Stimulated activated CD4-positive, alpha-beta T cell treated with anti-CD3 and anti-CD28 coated beads, Interleukin-4, amount 100 ng/mL, for 24 hours (primary cell): ENCODE measurements at regions not wholly inside any gene's neighbourhood (a gene's known extent, or its start where the extent isn't known, plus 50 kb on each side); places are given as distances from the start of the nearest gene placed in this dataset.
"Not testable (repeated sequence)": the region's sequence is repeated elsewhere in the genome, so short reads cannot be mapped to it uniquely, and the experiment has no call there.

ENCODE experiments used
- DNase-seq: peaks from one replicate; pipeline ENCODE4 v3.0.0-alpha.2; 2020

- DNase-seq, result not testable (repeated sequence)
Observed at GRCh38 chr20:26091921-26092320, 395.3 kb upstream of the ZNF337 start.

GRCh38 chr20:26086195-26086594 lies 389.5 kb upstream of the ZNF337 start:
- not testable (repeated sequence) for DNase-seq

GRCh38 chr20:26073972-26074371 lies 377.3 kb upstream of the ZNF337 start:
- not testable (repeated sequence) for DNase-seq

- DNase-seq, result not testable (repeated sequence)
Observed at GRCh38 chr20:26059324-26059723, 362.7 kb upstream of the ZNF337 start.

- not testable (repeated sequence) for DNase-seq
Observed at GRCh38 chr20:26058446-26058845, 361.8 kb upstream of the ZNF337 start.

- DNase-seq, result not testable (repeated sequence)
Observed at GRCh38 chr20:26057135-26057752, 360.6 kb upstream of the ZNF337 start.

- not testable (repeated sequence) for DNase-seq
Observed at GRCh38 chr20:26025792-26026191, 329.1 kb upstream of the ZNF337 start.

- not testable (repeated sequence) for DNase-seq
Observed at GRCh38 chr20:26010942-26011276, 314.3 kb upstream of the ZNF337 start.

- not testable (repeated sequence) for DNase-seq
Observed at GRCh38 chr20:26010224-26010941, 313.7 kb upstream of the ZNF337 start.

GRCh38 chr20:26009402-26010223 lies 313.0 kb upstream of the ZNF337 start:
- peak; percentile 69 for DNase-seq

GRCh38 chr20:26008026-26008425 lies 311.4 kb upstream of the ZNF337 start:
- not testable (repeated sequence) for DNase-seq

- DNase-seq, result not testable (repeated sequence)
Observed at GRCh38 chr20:26006164-26006563, 309.5 kb upstream of the ZNF337 start.

- not testable (repeated sequence) for DNase-seq
Observed at GRCh38 chr20:26003959-26004358, 307.3 kb upstream of the ZNF337 start.

GRCh38 chr20:25997367-25998038 lies 300.9 kb upstream of the ZNF337 start:
- not testable (repeated sequence) for DNase-seq

- DNase-seq, result no peak
Observed at GRCh38 chr20:25992146-25992545, 295.5 kb upstream of the ZNF337 start.

- DNase-seq, result no peak
Observed at GRCh38 chr20:25991756-25992130, 295.1 kb upstream of the ZNF337 start.

- DNase-seq, result no peak
Observed at GRCh38 chr20:25991051-25991755, 294.6 kb upstream of the ZNF337 start.

- not testable (repeated sequence) for DNase-seq
Observed at GRCh38 chr20:25989686-25990085, 293.0 kb upstream of the ZNF337 start.

- DNase-seq, result no peak
Observed at GRCh38 chr20:25989196-25989595, 292.5 kb upstream of the ZNF337 start.

GRCh38 chr20:25987928-25988560 lies 291.4 kb upstream of the ZNF337 start:
- DNase-seq, result not testable (repeated sequence)

GRCh38 chr20:25987073-25987927 lies 290.6 kb upstream of the ZNF337 start:
- DNase-seq, result peak; percentile 52
